RWPE2 (cell line): ENCODE measurements at regions not wholly inside any gene's neighbourhood (a gene's known extent, or its start where the extent isn't known, plus 50 kb on each side); places are given as distances from the start of the nearest gene placed in this dataset.
A peak's percentile ranks its signal among the peaks of the same experiment; 100 is the strongest.

ENCODE experiments used
- ATAC-seq: fragments of 200-7000 bp; cut with Tn5 transposase; 3 replicates; pipeline ENCODE4 v1.9.1; 2021; ENCODE audit warnings: low read depth
- DNase-seq: peaks from one replicate; pipeline ENCODE4 v3.0.0-alpha.2; 2020; ENCODE audit warnings: low spot score
- H3K27ac ChIP-seq: fragments of 450-650 bp; 2 replicates; pipeline ENCODE4 v1.5.1; 2017; ENCODE audit warnings: mild to moderate bottlenecking; ENCODE audit not compliant: poor library complexity, severe bottlenecking
- H3K27me3 ChIP-seq: fragments of 250-450 bp; sonication (Bioruptor Pico); 2 replicates; pipeline ENCODE4 v1.5.1; 2021; ENCODE audit warnings: mild to moderate bottlenecking, moderate library complexity; ENCODE audit not compliant: insufficient read depth, poor library complexity, severe bottlenecking
- H3K36me3 ChIP-seq: fragments of 250-450 bp; sonication (Bioruptor Pico); 2 replicates; pipeline ENCODE4 v1.5.1; 2020; ENCODE audit warnings: low read depth, mild to moderate bottlenecking, moderate library complexity
- H3K4me1 ChIP-seq: fragments of 250-450 bp; sonication (Bioruptor Pico); 2 replicates; pipeline ENCODE4 v1.5.1; 2021; ENCODE audit warnings: mild to moderate bottlenecking, moderate library complexity; ENCODE audit not compliant: insufficient read depth, poor library complexity, severe bottlenecking
- H3K4me3 ChIP-seq: fragments of 250-450 bp; sonication (Bioruptor Pico); 2 replicates; pipeline ENCODE4 v1.5.1; 2021; ENCODE audit warnings: mild to moderate bottlenecking, moderate library complexity; ENCODE audit not compliant: severe bottlenecking
- H3K9me3 ChIP-seq: fragments of 250-450 bp; sonication (Bioruptor Pico); 2 replicates; pipeline ENCODE4 v1.5.1; 2021; ENCODE audit warnings: mild to moderate bottlenecking, moderate library complexity; ENCODE audit not compliant: severe bottlenecking
- CTCF ChIP-seq: fragments of 450-650 bp; IDR thresholded peaks from one replicate; pipeline ENCODE4 v1.5.1; 2017; ENCODE audit warnings: mild to moderate bottlenecking, moderate library complexity; ENCODE audit not compliant: poor library complexity, severe bottlenecking

- Histone ChIP-seq H3K4me3 (no peak overlapping the region), H3K4me1 (peaks cover 10% of the 10 kb centered on the region), H3K36me3 (no peaks in the 10 kb centered on the region), H3K9me3 (no peaks in the 10 kb centered on the region), H3K27ac (peak overlapping the region; percentile 8), H3K27me3 (no peaks in the 10 kb centered on the region)
- no peak for TF ChIP-seq CTCF
- no peak for DNase-seq
- peak; percentile 99 for ATAC-seq
Observed at GRCh38 chr13:42497798-42498197, 76.2 kb upstream of the TNFSF11 start.

- DNase-seq (no peak), ATAC-seq (no peak)
- no peak for TF ChIP-seq CTCF
- H3K27ac ChIP-seq: no peak overlapping the region
- no peak overlapping the region for H3K4me3 ChIP-seq
- H3K27me3 ChIP-seq: no peaks in the 10 kb centered on the region
- no peaks in the 10 kb centered on the region for H3K9me3 ChIP-seq
- peaks cover 10% of the 10 kb centered on the region for H3K4me1 ChIP-seq
- no peaks in the 10 kb centered on the region for H3K36me3 ChIP-seq
Observed at GRCh38 chr13:42498521-42498920, 75.4 kb upstream of the TNFSF11 start.
